Bronchial epithelial cell (primary cell): ENCODE measurements at regions not wholly inside any gene's neighbourhood (a gene's known extent, or its start where the extent isn't known, plus 50 kb on each side); places are given as distances from the start of the nearest gene placed in this dataset.

Experiments used
- DNase-seq: peaks from one replicate; pipeline ENCODE4 v3.0.0-alpha.2; 2010; ENCODE audit warnings: low read depth
- FAIRE-seq: peaks from 2 replicates; lab custom pipeline; 2011; peaks lifted over from hg19 to GRCh38; lab: Jason Lieb, UNC
- H3K27me3 ChIP-seq: 2 replicates; pipeline ENCODE4 v1.5.1; 2011; ENCODE audit warnings: low read length; ENCODE audit not compliant: control insufficient read depth, insufficient read depth
- H3K36me3 ChIP-seq: 2 replicates; pipeline ENCODE4 v1.5.1; 2011; ENCODE audit warnings: low read length; ENCODE audit not compliant: control insufficient read depth, insufficient read depth
- H3K4me3 ChIP-seq: 2 replicates; pipeline ENCODE4 v1.5.1; 2011; ENCODE audit warnings: mild to moderate bottlenecking, low read depth, low read length, control low read depth
- TF ChIP-seq, protein P1 (sequence below): IDR thresholded peaks from 2 replicates; pipeline ENCODE4 v1.5.1; 2011; ENCODE audit warnings: mild to moderate bottlenecking, moderate library complexity, low read length, control low read depth, inconsistent platforms; ENCODE audit not compliant: insufficient read depth, severe bottlenecking

- H3K27me3 ChIP-seq = peaks cover 2% of the 10 kb centered on the region
- TF ChIP-seq, protein P1, sequence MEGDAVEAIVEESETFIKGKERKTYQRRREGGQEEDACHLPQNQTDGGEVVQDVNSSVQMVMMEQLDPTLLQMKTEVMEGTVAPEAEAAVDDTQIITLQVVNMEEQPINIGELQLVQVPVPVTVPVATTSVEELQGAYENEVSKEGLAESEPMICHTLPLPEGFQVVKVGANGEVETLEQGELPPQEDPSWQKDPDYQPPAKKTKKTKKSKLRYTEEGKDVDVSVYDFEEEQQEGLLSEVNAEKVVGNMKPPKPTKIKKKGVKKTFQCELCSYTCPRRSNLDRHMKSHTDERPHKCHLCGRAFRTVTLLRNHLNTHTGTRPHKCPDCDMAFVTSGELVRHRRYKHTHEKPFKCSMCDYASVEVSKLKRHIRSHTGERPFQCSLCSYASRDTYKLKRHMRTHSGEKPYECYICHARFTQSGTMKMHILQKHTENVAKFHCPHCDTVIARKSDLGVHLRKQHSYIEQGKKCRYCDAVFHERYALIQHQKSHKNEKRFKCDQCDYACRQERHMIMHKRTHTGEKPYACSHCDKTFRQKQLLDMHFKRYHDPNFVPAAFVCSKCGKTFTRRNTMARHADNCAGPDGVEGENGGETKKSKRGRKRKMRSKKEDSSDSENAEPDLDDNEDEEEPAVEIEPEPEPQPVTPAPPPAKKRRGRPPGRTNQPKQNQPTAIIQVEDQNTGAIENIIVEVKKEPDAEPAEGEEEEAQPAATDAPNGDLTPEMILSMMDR = no peak
- FAIRE-seq (no peak), DNase-seq (no peak)
- H3K4me3 ChIP-seq = no peak overlapping the region
- no peaks in the 10 kb centered on the region for H3K36me3 ChIP-seq
Measured at GRCh38 chr10:113463083-113463482, 89.8 kb upstream of the HABP2 start.

- TF ChIP-seq, protein P1 = no peak
- H3K4me3 ChIP-seq = no peak overlapping the region
- H3K36me3 ChIP-seq = no peaks in the 10 kb centered on the region
- DNase-seq (no peak), FAIRE-seq (no peak)
- peaks cover 2% of the 10 kb centered on the region for H3K27me3 ChIP-seq
Measured at GRCh38 chr10:113463777-113464176, 89.1 kb upstream of the HABP2 start.

DNA sequence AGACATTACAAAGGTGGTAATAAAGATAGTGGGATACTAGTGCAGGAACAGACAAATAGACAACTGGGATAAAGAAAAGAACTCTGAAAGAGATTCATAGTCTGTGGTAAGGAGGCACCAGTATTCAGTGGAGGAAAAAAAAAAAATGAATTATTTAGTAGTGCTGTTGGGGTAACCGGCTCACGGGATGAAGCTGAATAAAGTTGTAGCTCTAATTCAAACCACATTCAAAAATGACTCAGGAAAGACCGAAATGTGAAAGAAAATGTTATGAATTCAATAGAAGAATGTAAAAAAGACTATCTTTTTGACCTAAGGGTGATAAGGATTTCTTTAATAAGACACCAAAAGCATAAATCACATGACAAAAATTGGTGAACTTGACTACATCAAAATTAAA is 83.1 kb upstream of the HABP2 start:
- Histone ChIP-seq H3K36me3 (no peaks in the 10 kb centered on the region), H3K4me3 (no peak overlapping the region), H3K27me3 (no peaks in the 10 kb centered on the region)
- DNase-seq (no peak), FAIRE-seq (no peak)
- TF ChIP-seq, protein P1 = no peak

- FAIRE-seq = no peak
- H3K27me3 ChIP-seq = no peaks in the 10 kb centered on the region
Measured at GRCh38 chr10:113470372-113471240, 82.2 kb upstream of the HABP2 start.

GRCh38 chr10:113471241-113471996 is 81.4 kb upstream of the HABP2 start:
- Histone ChIP-seq H3K4me3 (no peak overlapping the region), H3K36me3 (no peaks in the 10 kb centered on the region), H3K27me3 (peaks cover 1% of the 10 kb centered on the region)
- DNase-seq = no peak
- TF ChIP-seq, protein P1 = no peak
- no peak for FAIRE-seq

More at GRCh38 chr10:113470372-113471240, 82.2 kb upstream of the HABP2 start:
- no peak overlapping the region for H3K4me3 ChIP-seq
- DNase-seq = no peak
- TF ChIP-seq, protein P1 = no peak
- no peaks in the 10 kb centered on the region for H3K36me3 ChIP-seq
